Activated T-cell treated with anti-CD3 and anti-CD28 coated beads, Interleukin-2, amount 50 U/mL, for 1 hour (primary cell): ENCODE measurements at regions not wholly inside any gene's neighbourhood (a gene's known extent, or its start where the extent isn't known, plus 50 kb on each side); places are given as distances from the start of the nearest gene placed in this dataset.
A peak's percentile ranks its signal among the peaks of the same experiment; 100 is the strongest.

Source experiments
- DNase-seq: peaks from one replicate; pipeline ENCODE4 v3.0.0-alpha.2; 2020

GRCh38 chr14:97217111-97217885 lies 420.1 kb downstream of the VRK1 start:
- no peak for DNase-seq

GRCh38 chr14:97218274-97218673 lies 421.1 kb downstream of the VRK1 start:
- peak; percentile 19 for DNase-seq

DNA sequence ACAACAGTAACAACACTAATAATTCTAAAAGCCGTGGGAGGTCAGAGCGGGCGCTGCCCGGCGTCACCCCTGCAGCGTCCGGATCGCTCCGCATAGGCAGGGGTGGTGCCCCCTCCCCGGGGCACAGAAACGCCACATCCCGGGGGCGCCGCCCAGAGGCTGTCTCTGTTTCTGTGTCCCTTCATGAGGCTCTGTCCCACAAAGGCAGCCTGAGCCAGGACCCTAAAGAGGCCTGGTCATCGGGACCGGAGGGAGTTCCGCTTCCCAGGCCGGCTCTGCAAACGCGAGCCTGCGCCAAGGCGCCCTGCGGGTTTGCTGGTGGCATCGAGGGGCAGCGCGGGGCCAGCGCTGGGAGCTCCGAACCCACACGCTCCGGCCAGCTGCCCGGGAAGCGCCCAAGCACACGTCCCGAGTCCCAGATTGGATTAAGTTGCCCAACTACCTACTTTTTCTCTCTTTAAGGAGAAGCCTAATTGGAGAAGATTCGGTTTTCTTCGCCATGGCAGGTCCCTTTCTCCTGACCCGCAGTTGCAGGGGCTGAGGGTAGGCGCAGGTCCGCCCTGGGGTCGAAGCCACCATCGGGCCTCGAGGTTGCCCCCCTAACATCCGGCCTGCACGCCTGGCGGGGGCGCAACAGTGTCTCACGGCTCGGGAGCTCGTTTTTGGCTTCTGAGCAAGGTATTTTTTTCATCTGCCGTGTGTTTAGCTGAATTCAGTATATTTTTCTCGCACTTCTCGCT lies 421.7 kb downstream of the VRK1 start:
- peak; percentile 40 for DNase-seq

DNA sequence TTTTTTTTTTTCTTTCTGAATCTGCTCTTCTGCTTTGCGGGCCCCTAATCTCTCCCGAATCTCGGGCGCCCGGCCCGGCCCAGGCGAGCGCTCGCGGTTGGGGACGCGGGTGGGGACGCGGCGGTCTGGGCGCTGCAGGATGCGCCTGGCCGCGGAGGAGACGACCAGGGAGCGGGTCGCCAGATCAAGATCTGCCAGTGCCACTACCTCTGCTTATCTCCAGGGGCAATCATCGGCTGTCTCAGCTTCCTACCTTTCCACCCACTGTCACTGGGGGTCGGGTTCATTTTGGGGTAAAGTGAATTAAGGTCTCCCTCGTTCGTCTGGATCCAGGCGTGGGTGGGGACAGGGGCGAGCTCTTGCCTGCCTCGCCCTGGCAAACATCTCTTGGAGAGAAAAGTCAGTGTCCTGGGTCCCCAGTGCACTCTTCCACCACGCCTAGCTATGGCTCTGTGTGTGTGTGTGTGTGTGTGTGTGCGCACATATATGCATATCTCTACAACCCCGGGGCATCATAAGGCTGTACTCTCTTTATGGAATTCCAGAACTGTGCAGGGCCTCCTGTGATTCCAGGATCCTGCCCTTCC lies 422.3 kb downstream of the VRK1 start:
- DNase-seq: peak; percentile 26

- DNase-seq: no peak
These were observed 424.5 kb downstream of the VRK1 start for GRCh38 chr14:97221572-97222285.

GRCh38 chr14:97224016-97224415 lies 426.8 kb downstream of the VRK1 start:
- no peak for DNase-seq

- DNase-seq: no peak
These were observed 432.9 kb downstream of the VRK1 start for GRCh38 chr14:97230051-97230450.

DNA sequence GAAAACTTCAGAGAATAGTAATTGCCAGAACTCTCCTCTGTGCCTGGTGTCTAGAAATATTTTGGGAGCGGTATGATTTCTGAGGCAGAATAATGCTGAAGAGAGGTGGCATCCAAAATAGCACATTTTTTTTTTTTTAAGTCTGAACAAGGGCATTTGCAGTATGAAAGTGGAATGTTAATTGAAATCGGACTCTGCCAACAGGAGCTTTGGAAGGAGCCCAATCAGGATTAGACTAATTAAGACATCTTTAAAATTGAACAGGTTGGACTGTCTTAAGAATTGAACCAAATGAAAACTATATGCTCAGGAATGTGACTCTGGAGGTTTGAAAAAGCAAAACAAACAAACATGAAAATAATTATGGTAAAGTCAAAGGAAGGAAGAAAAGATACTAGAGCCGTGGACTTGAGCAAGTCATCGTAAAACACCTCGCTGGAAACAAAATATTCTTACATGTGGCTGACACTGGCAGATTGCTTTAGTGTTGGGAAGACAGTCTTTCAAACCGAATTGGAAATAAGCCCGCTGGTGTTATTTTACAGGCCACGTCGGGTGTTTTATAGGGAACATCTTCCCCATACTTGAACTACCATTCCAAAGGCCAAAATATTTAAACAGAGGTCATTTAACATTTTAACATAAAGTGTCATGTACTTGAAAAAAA lies 436.3 kb downstream of the VRK1 start:
- DNase-seq: no peak

DNA sequence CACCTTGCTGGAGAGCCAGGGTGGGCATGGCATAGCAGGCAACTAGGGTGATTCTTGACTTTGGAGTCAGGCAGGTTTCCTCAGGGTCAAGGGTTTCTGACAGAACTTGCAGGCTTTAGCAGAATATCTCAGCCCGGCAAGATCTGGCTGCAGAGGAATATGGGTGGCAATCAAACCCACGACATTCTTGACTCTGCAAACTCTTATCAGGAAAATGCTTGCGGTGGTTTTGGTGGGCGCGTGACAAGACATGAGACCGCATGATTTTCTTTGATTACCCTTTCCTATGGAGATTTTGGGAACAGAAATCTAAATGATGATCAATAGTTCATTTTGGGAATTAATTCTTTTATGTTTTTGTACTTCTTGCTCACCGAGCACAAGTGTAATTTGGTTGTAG lies 449.5 kb downstream of the VRK1 start:
- no peak for DNase-seq

DNA sequence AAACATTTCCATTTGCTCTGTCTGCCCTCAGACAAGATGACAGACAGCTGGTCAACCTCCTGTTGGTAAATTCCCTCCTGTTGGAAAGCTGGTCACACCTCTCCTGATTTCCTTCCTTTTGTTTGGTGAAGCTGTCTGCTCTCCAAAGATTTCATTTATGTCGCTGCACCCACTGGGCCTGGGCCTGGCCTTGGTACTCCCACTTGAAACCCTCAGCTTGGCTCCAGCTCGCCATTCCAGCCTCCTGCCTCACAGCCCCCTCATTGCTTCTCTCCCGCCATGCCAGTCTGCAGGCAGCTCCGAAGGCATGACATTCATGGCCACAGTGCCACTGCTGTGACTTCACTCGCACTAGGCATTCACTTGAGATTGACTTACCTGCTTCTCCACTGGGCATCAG lies 451.8 kb downstream of the VRK1 start:
- no peak for DNase-seq

- DNase-seq: no peak
These were observed 453.7 kb downstream of the VRK1 start for GRCh38 chr14:97250931-97251330.

GRCh38 chr14:97251491-97252155 lies 454.4 kb downstream of the VRK1 start:
- DNase-seq: no peak

DNA sequence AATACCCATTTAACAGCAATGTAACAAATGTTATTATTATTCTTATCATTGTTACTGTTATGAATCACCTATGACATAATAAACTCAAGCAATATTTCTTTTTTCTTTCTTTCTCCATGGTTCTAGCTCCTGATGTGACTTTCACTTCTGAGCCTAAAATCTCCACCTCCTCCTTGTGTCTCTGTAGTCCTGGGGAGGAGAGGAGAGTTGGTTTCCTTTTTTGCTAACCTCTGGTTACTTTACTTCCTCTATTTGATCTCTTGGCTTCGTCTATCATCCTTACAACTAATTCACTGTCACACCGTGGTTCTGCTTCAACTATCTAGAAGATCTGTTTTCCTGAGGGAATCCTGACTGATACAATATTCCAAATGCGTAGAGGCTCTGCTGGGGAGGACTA lies 456.6 kb downstream of the VRK1 start:
- no peak for DNase-seq

DNA sequence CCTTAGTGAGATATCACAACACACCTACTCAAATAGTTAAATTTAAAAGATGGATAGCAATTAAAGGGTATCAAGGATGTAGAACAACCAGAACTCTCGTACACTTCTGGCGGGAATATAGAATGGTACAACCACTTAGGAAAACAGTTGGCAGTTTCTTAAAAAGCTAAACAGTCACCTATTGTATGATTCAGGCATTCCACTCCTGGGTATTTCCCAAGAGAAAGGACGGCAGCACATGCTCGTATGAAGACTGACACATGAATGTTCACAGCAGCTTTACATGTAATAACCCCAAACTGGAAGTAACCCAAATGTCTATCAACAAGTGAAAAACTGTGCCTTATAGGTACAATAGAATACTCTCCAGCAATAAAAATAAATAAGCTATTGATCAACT lies 465.2 kb downstream of the VRK1 start:
- no peak for DNase-seq

DNA sequence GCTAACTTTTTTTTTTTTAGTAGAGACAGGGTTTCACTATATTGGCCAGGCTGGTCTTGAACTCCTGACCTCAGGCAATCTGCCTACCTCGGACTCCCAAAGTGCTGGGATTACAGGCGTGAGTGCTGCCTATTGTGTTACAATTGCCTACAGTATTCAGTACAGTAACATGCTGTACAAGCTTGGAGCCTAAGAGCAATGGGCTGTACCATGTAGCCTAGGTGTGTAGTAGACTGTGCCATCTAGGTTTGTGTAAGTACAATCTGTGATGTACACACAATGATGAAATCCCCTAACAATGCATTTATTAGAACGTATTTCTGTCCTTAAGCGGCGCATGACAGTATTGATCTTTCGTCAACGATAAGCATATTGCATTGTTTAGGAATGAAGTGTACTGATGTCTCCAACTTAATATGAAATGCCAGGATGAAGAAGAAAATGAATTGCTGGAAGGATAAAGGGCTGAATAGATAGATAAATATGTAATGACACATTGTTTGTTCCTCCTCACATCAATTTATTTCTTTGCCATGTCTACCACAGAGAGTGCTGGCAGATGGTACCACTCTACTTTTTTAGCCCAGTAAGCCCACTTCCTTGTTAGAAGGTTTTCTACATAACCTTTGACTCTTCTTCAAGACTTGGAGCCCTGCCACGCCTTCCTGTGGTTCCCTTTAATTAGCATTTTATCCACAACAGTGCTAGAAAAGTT lies 467.5 kb downstream of the VRK1 start:
- no peak for DNase-seq

- DNase-seq: no peak
These were observed 469.5 kb downstream of the VRK1 start for GRCh38 chr14:97266653-97267052.

DNA sequence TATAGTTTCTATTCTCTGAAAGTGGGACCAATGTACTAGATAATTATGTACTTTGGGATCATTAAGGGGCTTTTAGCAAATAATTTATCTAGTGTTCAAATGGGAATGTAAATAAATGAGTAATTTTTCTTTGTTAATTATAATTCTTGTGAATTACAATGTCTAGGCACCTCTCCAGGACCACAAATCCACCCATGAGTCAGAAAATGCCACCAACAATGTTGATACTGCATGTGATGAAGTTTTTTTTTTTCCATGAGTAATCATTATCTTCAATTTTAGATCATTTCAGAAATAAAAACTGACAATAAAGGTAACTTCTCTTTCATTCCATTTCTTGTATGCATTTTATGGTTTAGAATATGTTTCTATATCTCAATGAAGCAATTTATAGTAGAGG lies 470.3 kb downstream of the VRK1 start:
- DNase-seq: no peak

GRCh38 chr14:97268097-97268496 lies 470.9 kb downstream of the VRK1 start:
- DNase-seq: no peak

DNA sequence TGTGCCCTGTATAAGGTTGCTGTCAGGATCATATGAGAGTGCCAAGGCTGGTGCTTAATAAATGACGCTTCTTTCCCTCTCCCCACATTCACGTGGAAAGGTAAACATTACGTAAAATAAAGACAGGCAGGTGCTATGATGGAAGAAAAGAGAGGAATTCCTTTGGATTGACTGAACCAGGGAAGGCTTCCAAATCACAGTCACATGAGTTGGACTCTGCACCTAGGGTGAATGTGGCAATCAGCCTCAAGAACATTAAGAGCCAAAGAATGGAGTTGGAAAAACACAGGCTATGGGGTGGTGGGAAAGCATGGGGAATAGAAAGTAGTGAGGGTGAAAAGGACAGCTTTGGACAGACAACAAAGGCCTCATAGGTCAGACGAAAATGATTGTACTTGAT lies 473.1 kb downstream of the VRK1 start:
- no peak for DNase-seq

- no peak for DNase-seq
These were observed 474.3 kb downstream of the VRK1 start for GRCh38 chr14:97271451-97271960.

DNA sequence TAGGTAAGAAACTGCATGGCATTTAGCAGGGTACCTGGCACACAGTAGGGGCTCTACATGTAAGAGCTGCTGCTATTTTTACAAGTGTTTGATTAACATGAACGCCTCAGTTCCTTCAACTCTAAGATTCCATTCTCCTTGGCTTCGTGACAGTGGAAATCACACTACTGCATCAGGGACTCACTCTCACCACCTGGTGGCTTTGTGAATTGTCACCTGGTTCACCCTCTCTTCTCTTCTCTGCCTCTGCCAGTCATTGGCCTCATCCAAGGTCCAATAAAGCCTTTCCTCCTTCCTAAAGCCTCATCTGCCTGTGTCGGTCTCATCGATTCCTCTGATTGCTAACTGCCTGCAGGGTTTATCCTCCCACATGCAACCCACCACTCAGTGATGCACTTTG lies 476.4 kb downstream of the VRK1 start:
- no peak for DNase-seq
